ENCODE measurements at regions not wholly inside any gene's neighbourhood (a gene's known extent, or its start where the extent isn't known, plus 50 kb on each side); places are given as distances from the start of the nearest gene placed in this dataset.
A peak's percentile ranks its signal among the peaks of the same experiment; 100 is the strongest.
"Not testable (repeated sequence)": the region's sequence is repeated elsewhere in the genome, so short reads cannot be mapped to it uniquely, and the experiment has no call there.

GRCh38 chr5:163887854-163888253, 382.4 kb downstream of the MAT2B start:
- DNase-seq, result no peak

- no peak for DNase-seq
Measured at GRCh38 chr5:163888366-163888765, 382.9 kb downstream of the MAT2B start.

DNA sequence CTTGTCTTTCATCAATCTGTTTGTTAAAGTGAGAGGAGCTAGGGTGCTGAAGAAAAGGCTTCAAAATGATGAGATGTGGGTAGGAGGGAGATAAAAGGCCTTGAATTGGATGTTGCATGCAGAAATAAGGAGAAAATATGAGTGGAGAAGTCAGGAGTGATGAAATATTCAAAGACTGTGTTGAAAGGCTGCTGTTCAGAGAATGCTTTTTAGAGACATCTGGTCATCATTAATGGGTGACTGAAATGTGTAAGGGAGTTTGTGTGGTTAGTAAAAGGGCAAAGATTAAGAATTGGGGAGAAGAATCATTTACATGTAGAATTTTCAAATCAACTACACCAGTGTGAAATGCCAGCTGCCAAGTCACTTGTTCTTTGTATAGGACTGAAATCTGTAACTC, 383.9 kb downstream of the MAT2B start:
- no peak for DNase-seq

DNA sequence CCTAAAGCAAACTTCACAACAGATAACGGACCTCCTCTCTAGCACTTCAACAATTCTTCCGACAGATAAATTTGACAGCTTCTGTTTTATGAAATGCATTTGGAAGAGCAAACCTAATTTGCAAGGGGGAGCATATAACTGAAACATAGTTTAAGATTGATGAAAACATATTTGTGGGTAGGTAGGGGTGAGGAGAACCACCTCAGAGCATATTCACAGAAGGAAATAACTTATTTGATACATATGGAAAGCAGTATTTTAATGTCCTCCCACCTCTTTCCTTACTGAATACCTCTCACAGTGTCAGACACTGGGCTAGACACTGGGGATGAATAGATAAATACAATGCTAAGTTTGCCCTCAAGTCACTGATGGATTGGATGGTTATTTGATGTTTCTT, 384.8 kb downstream of the MAT2B start:
- no peak for DNase-seq

DNA sequence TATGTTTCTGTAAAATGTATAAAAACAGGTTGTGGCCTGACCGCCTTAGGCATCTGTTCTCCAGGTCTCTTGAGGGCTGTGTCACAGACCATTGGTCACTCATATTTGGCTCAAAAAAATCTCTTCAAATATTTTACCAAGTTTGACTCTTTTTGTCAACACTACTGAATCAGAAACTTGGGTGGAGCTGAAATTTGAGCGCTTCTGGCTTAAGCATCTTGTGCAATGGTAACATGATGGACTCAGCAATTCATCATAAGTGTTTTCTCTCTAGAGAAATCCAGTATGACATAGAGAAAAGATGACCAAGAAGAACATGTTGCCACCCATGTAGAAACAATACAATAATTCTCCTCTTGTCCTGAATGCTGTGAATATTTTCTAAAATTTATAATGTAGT, 387.9 kb downstream of the MAT2B start:
- DNase-seq, result no peak

DNA sequence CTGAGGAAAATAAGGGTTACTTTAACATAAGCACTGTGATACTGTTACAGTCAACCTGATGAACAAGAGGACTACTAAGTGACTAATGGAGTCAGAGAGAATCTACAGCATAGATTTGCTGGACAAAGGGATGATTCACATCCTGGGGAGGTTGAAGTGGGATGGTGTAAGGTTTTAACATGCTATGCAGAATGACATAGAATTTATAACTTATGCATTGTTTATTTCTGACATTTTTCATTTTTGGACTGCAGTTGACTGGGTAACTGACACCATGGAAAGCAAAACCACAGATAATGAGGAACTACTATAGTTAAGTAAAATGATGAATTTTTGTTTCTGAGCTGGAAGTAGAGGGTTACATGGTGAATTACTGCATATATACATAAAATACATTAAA, 389.2 kb downstream of the MAT2B start:
- no peak for DNase-seq

DNA sequence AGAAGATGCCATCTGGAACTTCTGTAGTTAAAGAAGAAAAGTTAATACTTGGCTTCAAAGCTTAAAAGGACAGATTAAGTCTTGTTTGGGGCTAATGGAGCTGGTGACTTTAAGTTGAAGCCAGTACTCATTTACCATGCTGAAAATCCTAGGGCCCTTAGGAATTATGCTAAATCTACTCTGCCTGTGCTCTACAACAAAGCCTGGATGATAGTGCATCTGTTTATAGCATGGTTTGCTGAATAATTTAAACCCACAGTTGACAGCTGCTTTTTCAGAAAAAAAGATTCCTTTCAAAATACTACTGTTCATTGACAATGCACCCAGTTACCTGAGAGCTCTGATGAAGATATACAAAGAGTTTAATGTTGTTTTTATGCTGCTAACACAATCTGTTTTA, 393.5 kb downstream of the MAT2B start:
- DNase-seq, result no peak

DNA sequence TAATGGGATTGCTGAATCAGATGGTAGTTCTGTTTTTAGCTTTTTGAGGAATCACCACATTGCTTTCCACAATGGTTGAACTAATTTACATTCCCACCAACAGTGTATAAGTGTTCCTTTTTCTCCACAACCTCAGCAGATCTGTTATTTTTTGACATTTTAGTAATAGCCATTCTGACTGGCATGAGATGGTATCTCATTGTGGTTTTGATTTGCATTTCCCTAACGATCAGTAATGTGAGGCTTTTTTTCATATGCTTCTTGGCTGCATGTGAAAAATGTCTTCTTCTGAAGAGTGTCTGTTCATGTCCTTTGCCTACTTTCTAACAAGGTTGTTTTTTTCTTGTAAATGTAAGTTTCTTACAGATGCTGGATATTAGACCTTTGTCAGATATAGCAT, 402.4 kb downstream of the MAT2B start:
- DNase-seq, result not testable (repeated sequence)

- DNase-seq, result no peak
Measured at GRCh38 chr5:163908253-163908652, 402.8 kb downstream of the MAT2B start.

DNA sequence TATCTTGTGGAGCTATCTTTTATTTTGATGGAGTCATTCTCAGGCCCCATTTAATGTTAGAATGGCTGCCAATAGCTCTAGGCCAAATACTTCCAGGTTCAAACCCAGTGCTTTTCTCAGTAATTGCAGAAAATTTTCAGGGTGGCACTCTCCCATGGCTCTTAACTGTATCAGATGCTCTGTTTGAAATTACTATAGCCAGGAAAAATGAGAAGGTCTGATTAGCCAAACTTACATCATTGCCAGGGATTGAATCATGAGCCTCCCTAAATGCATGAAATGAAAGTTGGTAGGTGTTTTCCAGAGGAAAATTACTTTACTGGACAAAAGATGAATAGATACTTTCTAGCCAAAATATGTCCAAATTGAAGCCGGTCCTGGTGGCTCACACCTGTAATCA, 404.8 kb downstream of the MAT2B start:
- DNase-seq, result no peak

- DNase-seq, result no peak
Measured at GRCh38 chr5:163912046-163912445, 406.6 kb downstream of the MAT2B start.

DNA sequence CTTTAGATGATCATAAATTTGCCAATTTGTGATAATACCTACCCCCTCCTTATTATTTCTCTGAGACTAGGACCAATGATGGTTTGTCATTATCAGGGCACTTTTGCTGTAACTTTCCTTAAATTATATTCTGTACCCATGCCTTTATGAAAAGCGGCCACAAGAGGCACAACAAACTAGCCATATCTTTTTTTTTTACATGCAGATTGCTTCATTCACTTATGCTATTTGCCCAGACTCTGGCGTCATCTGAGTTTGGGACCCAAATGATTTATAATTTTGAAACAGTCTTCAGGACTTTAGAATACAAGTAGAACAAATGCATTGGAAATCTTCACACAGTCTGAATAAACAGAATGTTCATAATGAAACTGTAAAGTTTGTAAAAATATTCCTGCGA, 408.1 kb downstream of the MAT2B start:
- no peak for DNase-seq

- DNase-seq, result no peak
Measured at GRCh38 chr5:163914910-163915309, 409.5 kb downstream of the MAT2B start.

DNA sequence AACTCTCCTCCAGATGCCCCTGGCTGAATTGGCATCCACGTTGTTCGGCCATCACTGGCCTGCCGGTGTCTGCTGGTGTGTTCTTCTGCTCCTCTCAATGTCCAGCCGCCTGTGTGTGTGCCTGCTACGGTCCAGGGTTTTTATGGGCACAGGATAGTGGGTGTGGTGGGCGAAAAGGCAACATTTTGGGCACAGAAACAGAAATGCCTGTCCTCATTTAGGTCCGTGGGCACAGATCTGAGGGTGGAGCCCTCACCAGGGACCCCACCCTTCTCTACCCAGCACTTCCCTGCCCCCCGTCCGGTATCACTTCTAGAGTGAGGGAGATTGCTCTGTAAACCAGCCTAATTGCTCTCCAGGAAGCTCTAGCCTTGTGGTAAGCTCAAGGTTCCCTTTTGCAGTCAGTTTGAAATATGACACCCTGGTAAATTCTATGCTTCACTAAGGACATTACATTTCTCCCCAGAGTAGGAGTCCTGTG, 410.1 kb downstream of the MAT2B start:
- DNase-seq, result peak; percentile 20

GRCh38 chr5:163916376-163916775, 411.0 kb downstream of the MAT2B start:
- peak; percentile 0 for DNase-seq

- DNase-seq, result no peak
Measured at GRCh38 chr5:163916861-163917260, 411.4 kb downstream of the MAT2B start.

GRCh38 chr5:163917747-163918146, 412.3 kb downstream of the MAT2B start:
- DNase-seq, result no peak

DNA sequence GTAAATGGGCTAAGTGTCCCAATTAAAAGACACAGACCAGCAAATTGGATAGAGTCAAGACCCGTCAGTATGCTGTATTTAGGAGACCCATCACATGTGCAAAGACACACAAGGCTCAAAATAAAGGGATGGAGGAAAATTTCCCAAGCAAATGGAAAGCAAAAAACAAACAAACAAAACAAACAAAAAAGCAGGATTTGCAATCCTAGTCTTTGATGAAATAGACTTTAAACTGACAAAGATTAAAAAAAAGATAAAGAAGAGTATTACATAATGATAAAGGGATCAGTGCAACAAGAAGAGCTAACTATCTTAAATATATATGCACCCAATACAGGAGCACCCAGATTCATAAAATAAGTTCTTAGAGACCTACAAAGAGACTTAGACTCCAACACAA, 429.6 kb downstream of the MAT2B start:
- DNase-seq, result not testable (repeated sequence)

DNA sequence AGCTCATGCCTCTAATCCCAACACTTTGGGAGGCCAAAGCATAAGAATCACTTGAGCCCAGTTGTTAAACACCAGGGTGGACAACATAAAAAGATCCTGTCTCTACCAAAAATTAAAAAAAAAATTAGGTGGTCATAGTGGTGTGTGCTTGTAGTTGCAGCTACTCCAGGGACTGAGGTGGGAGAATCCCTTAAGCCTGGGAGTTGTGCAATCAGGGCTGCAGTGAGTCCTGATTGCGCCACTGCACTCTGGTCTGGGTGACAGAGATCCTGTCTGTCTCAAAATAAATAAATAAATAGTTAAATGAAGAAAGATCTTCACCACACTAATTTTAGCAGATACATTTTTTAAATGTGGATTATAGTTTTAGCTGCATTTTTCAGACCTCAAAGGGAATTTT, 433.2 kb downstream of the MAT2B start:
- no peak for DNase-seq

DNA sequence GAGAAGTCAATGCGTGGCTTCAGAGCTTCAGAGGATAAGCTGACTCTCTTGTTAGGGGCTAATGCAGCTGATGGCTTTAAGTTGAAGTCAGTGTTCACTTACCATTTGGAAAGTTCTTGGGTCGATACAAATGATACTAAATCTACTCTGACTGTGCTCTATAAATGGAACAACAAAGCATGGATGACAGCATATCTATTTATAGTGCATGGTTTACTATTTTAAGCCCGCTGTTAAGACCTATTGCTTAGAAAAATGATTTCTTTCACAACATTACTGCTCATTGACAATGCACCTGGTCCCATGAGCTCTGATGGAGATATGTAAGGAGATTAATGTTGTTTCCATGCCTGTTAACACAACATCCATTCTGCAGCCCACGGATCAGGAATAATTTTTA, 435.7 kb downstream of the MAT2B start:
- DNase-seq, result no peak

- no peak for DNase-seq
Measured at GRCh38 chr5:163943546-163943945, 438.1 kb downstream of the MAT2B start.

DNA sequence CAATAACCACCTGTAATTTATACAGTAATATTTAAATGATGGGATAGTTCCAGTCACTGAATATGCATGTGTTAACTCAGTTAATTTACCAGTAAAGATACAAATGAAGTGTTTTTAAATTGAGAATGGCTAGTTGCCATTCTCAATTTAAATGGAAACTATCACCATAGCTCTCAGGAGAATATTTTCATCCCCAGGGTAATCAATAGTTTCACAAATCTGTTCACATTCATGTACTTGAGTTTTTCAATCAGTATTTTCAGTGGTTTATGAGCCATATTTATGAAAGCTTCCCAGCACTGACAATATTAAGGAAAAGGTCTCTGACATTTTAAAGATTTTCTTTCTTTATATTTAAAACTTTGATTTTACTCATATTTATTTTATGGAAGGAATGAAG, 439.3 kb downstream of the MAT2B start:
- no peak for DNase-seq

DNA sequence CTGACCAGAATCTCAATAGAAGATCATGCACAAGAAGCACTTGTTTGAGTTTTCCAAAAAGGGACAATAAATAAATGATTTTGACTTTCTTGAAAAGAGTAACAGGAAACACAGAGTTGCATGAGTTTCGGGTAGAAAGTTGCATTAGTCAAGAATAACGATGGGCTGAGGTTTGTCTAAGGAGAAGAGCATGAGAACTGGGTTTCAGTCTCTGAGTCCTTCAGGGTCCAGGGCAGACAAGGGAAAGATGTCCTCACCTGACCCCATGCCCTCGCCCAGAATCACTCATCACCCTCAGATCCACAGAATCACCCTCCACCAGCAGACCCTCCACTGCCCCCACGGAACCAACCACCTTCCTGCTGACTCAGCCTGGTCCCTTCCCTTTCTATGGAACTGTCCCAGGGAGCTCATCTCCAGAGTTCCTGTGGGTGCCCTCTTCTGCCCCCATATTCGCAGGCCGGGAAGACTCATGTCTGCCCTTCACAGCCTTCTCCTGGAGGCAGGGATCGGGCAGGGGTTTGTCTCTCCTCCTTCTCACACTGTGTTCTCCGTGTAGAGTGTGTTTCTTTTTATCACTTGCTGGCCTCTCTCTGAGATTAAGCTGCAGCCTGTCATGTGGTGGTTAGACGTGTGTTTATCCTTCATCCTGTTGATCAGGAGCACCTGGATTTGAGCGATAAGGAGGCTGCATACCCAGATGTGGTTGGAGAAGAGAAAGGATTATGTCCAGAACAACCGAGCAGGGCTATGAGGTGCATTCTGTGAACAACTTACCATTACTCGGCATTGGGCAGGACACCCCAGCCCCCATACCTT, 442.6 kb downstream of the MAT2B start:
- no peak for DNase-seq

DNA sequence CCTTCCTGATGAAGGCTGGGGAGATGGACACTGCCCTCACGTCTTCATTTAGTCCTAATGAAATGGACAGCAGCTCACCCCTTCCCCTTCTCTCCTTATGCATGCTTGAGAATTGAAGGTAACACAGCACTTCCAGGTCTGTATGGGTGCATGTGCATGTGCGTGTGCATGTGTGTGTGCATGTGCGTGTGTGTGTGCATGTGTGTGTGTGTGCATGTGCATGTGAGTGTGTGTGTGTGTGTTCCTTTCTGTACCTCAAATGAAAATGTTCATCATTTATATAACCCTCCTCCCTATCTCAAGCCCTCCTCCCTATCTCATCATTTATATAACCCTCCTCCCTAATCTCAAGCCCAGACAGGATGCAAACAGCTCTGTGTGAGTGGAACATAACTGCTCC, 444.8 kb downstream of the MAT2B start:
- DNase-seq, result no peak

DNA sequence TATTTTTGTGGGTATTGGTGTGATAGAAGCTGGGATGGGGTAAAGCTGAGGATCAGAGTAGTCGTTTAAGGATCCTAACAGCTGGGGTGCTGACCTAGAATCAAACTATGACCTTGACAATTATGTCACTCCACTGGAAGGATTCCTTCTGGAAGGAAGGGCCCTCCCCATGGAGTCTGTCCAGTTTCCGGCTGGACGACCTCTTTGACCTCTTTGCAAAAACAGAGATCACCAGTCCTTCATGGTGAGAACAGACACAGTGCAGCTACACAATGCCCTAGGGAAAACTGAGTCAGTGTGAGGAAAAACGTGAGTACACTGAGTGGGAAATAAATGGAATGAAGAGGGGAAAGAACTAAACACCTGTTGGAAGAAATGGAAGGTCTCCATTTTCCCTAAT, 445.6 kb downstream of the MAT2B start:
- DNase-seq, result no peak

Measured in right kidney (tissue), 1 donor.